ENCODE measurements at regions not wholly inside any gene's neighbourhood (a gene's known extent, or its start where the extent isn't known, plus 50 kb on each side); places are given as distances from the start of the nearest gene placed in this dataset.

GRCh38 chr13:79084802-79085424 is 321.1 kb downstream of the RBM26 start:
- Histone ChIP-seq H3K27me3 (ENCODE audit: insufficient read depth) (no peaks in the 10 kb centered on the region), H3K79me2 (ENCODE audit: insufficient read depth) (no peaks in the 10 kb centered on the region), H3K9me3 (no peaks in the 10 kb centered on the region), H3K9me2 (no peaks in the 10 kb centered on the region), H3K36me3 (replicated peaks in 1 of 2; ENCODE audit: control insufficient read depth in 1 of 2, insufficient read depth in 2 of 2, low read length in 1 of 2) (no peaks in the 10 kb centered on the region), H3K4me3 (ENCODE audit: low read depth in 2 of 2, low read length in 1 of 2) (no peak overlapping the region), H3F3A (replicated peaks; ENCODE audit: insufficient read depth) (no peaks in the 10 kb centered on the region), H3K9ac (no peak overlapping the region), H3K27ac (ENCODE audit: low read depth in 2 of 2, low read length in 1 of 2) (no peak overlapping the region), H2AFZ (ENCODE audit: low read depth) (no peak overlapping the region), H3K4me2 (no peak overlapping the region), H3K4me1 (ENCODE audit: control insufficient read depth in 1 of 2, insufficient read depth in 2 of 2, low read depth in 1 of 2, low read length in 1 of 2) (no peaks in the 10 kb centered on the region), H4K20me1 (ENCODE audit: insufficient read depth) (no peaks in the 10 kb centered on the region)
- WGBS (ENCODE audit: low lambda C conversion rate), result 41% methylated on average over 4 of the region's 4 CpGs
- DNase-seq, result no peak
- CTCF ChIA-PET, result no interaction called here
- TF ChIP-seq FOXM1 (IDR thresholded peaks at IDR 0.05; ENCODE audit: low read depth) (no peak), USF1 (IDR thresholded peaks at IDR 0.05; ENCODE audit: borderline replicate concordance, low read depth) (no peak), RAD21 (IDR thresholded peaks at IDR 0.05; ENCODE audit: low read length) (no peak), PBX3 (IDR thresholded peaks at IDR 0.05) (no peak), GATA2 (CRISPR knock-in tag; IDR thresholded peaks at IDR 0.05) (no peak), EP300 (IDR thresholded peaks at IDR 0.05; ENCODE audit: borderline replicate concordance in 1 of 2, low read depth in 1 of 2, low read length in 1 of 2) (no peak), CHD2 (IDR thresholded peaks at IDR 0.05; ENCODE audit: low read length, partially characterized antibody) (no peak), MXI1 (IDR thresholded peaks at IDR 0.05; ENCODE audit: low read depth, low read length) (no peak), FOSL2 (IDR thresholded peaks at IDR 0.05; ENCODE audit: borderline replicate concordance, low read depth) (no peak)
- POLR2A ChIA-PET, result no interaction called here

DNA sequence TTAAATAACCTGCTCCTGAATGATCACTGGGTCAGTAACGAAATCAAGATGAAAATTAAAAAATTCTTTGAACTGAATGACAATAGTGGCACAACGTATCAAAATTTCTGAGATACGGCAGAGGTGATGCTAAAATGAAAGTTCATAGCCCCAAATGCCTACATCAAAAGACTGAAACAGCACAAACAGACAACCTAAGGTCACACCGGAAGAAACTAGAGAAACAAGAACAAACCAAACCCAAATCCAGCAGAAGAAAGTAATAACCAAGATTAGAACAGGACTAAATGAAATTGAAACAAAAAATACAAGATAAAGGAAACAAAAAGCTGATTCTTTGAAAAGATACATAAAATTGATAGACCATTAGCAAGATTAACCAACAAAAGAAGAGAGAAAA is 324.1 kb downstream of the RBM26 start:
- Histone ChIP-seq H3K9me3 (no peaks in the 10 kb centered on the region), H3K36me3 (replicated peaks in 1 of 2; ENCODE audit: control insufficient read depth in 1 of 2, insufficient read depth in 2 of 2, low read length in 1 of 2) (no peaks in the 10 kb centered on the region), H3F3A (replicated peaks; ENCODE audit: insufficient read depth) (no peaks in the 10 kb centered on the region), H3K4me1 (ENCODE audit: control insufficient read depth in 1 of 2, insufficient read depth in 2 of 2, low read depth in 1 of 2, low read length in 1 of 2) (no peaks in the 10 kb centered on the region; a peak in 1 of 4 replicates), H3K4me3 (ENCODE audit: low read depth in 2 of 2, low read length in 1 of 2) (no peak overlapping the region), H3K79me2 (ENCODE audit: insufficient read depth) (no peaks in the 10 kb centered on the region), H3K9ac (no peak overlapping the region), H3K27me3 (ENCODE audit: insufficient read depth) (no peaks in the 10 kb centered on the region), H3K9me2 (no peaks in the 10 kb centered on the region), H2AFZ (ENCODE audit: low read depth) (no peak overlapping the region), H3K4me2 (no peak overlapping the region), H4K20me1 (ENCODE audit: insufficient read depth) (no peaks in the 10 kb centered on the region), H3K27ac (ENCODE audit: low read depth in 2 of 2, low read length in 1 of 2) (no peak overlapping the region)
- no peak for TF ChIP-seq TAF1 (IDR thresholded peaks at IDR 0.05; ENCODE audit: borderline replicate concordance, low read depth, low read length)
- TF ChIP-seq ELF1 (IDR thresholded peaks at IDR 0.05), result no peak
- CTCF ChIA-PET, result no interaction called here
- DNase-seq, result no peak
- 35% methylated on average over 4 of the region's 4 CpGs for WGBS (ENCODE audit: low lambda C conversion rate)
- POLR2A ChIA-PET, result no interaction called here

Measured in SK-N-SH (cell line).